Thyroid gland (tissue), 4 donors: ENCODE measurements at regions not wholly inside any gene's neighbourhood (a gene's known extent, or its start where the extent isn't known, plus 50 kb on each side); places are given as distances from the start of the nearest gene placed in this dataset.

Experiments
- CTCF ChIP-seq, 6 experiments: fragments of 200-600 bp in 3 of 6; fragments of 450-650 bp in 3 of 6; sonication (generic) in 3 of 6; IDR thresholded peaks; one replicate each; pipeline ENCODE4 v1.5.1; 2016 to 2019; ENCODE audit warnings: antibody characterized with exemption in 6 of 6, mild to moderate bottlenecking in 2 of 6, inconsistent platforms in 1 of 6, moderate library complexity in 1 of 6
- POLR2A ChIP-seq, 2 donors: fragments of 450-650 bp; IDR thresholded peaks; one replicate each; pipeline ENCODE4 v1.6.1; 2017; ENCODE audit warnings: antibody characterized with exemption in 2 of 2, mild to moderate bottlenecking in 2 of 2, moderate library complexity in 1 of 2

- TF ChIP-seq CTCF (IDR thresholded peaks at IDR 0.05) (no peak), POLR2A (IDR thresholded peaks at IDR 0.05) (no peak)
Measured at GRCh38 chr15:95684126-95684525, 646.4 kb upstream of the NR2F2 start.
